Effector memory CD8-positive, alpha-beta T cell (primary cell): ENCODE measurements at regions not wholly inside any gene's neighbourhood (a gene's known extent, or its start where the extent isn't known, plus 50 kb on each side); places are given as distances from the start of the nearest gene placed in this dataset.

Experiments used
- ATAC-seq: fragments of 150-1000 bp; cut with Tn5 transposase; replicated peaks from 2 replicates; pipeline ENCODE4 v1.10.0; 2021; ENCODE audit warnings: mild to moderate bottlenecking, moderate library complexity
- DNase-seq, 3 experiments: peaks; one replicate each; pipeline ENCODE4 v3.0.0; 2021
- H3K27ac Mint-ChIP-seq, 2 donors: one replicate each; pipeline ENCODE4 v1.8.0; 2022; ENCODE audit warnings: mild to moderate bottlenecking in 2 of 2, mixed read lengths in 2 of 2, moderate library complexity in 2 of 2
- H3K27me3 Mint-ChIP-seq, 2 donors: one replicate each; pipeline ENCODE4 v1.8.0; 2022; ENCODE audit warnings: mixed read lengths in 2 of 2
- H3K36me3 Mint-ChIP-seq: one replicate; pipeline ENCODE4 v1.8.0; 2022; ENCODE audit warnings: mild to moderate bottlenecking, moderate library complexity, mixed read lengths; ENCODE audit not compliant: insufficient read depth
- H3K4me1 Mint-ChIP-seq, 2 donors: one replicate each; pipeline ENCODE4 v1.8.0; 2022; ENCODE audit warnings: low read depth in 2 of 2, mixed read lengths in 2 of 2
- H3K4me3 Mint-ChIP-seq, 2 donors: one replicate each; pipeline ENCODE4 v1.8.0; 2022; ENCODE audit warnings: mild to moderate bottlenecking in 2 of 2, mixed read lengths in 2 of 2, moderate library complexity in 2 of 2
- H3K9me3 Mint-ChIP-seq, 2 donors: one replicate each; pipeline ENCODE4 v1.8.0; 2022; ENCODE audit warnings: mixed read lengths in 2 of 2

DNA sequence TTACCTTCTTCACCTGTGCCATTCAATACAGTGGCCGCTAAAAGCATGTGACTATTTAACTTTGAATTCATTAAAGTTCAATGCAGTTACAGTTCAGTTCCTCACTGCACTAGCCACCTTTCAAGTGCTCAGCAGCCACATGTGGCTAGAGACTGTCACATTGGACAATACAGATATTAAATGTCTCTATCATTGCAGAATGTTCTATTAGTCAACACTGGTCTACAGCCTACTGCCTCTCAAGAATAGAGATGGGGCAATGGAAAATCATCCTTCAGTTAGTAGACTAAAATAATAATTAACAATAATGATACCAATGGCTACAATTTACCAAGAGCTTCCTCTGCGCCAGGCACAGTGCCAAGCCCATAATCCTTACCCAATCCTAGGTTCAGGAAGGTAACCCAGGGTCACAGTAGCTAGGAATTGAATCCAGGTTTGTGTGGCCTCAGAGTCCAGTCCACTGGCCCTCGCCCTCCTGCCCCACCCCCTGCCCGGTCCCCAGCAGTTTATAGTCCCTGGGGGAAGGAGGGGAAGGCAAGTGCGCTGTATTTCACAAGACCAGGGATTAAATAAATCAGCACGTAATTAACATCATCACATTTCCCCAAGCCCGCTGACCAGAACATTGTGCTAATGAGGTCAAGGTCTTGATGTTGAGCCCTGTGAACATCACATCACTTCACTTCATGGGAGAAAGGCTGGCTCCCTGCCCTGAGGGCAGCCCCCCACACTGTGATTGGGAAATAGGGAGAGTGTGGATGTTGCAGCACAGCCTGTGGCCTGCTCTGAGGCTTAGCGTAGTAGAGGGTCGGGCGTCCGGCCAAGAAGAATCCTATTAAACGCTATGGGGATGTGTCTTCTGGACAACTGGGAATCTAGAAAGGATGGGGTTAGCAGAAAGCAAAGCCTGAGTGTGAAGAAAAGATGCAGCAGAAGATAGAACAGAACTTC, 147.2 kb downstream of the VEGFA start:
- ATAC-seq, result no peak
- no peaks in the 10 kb centered on the region for H3K9me3 Mint-ChIP-seq
- H3K27ac Mint-ChIP-seq, result no peak overlapping the region
- no peak overlapping the region for H3K4me3 Mint-ChIP-seq
- DNase-seq, result no peak
- H3K4me1 Mint-ChIP-seq, result peaks cover 0 to 3% of the 10 kb centered on the region in 2 donors
- peaks cover 6% of the 10 kb centered on the region for H3K36me3 Mint-ChIP-seq
- peaks cover 0 to 59% of the 10 kb centered on the region in 2 donors for H3K27me3 Mint-ChIP-seq

- Mint-ChIP-seq H3K27me3 (peaks cover 0 to 59% of the 10 kb centered on the region in 2 donors), H3K9me3 (no peaks in the 10 kb centered on the region), H3K4me1 (peaks cover 0 to 3% of the 10 kb centered on the region in 2 donors), H3K4me3 (no peak overlapping the region), H3K27ac (no peak overlapping the region), H3K36me3 (peaks cover 6% of the 10 kb centered on the region)
- no peak for ATAC-seq
- no peak for DNase-seq
Measured at GRCh38 chr6:43915986-43916923, 146.2 kb downstream of the VEGFA start.

- no peak overlapping the region for H3K27ac Mint-ChIP-seq
- no peak overlapping the region for H3K4me3 Mint-ChIP-seq
- no peak for ATAC-seq
- peaks cover 6% of the 10 kb centered on the region for H3K36me3 Mint-ChIP-seq
- peaks cover 0 to 58% of the 10 kb centered on the region in 2 donors for H3K27me3 Mint-ChIP-seq
- no peaks in the 10 kb centered on the region for H3K9me3 Mint-ChIP-seq
- DNase-seq, result no peak
- peaks cover 0 to 3% of the 10 kb centered on the region in 2 donors for H3K4me1 Mint-ChIP-seq
Measured at GRCh38 chr6:43915208-43915869, 145.3 kb downstream of the VEGFA start.

- peaks cover 0 to 3% of the 10 kb centered on the region in 2 donors for H3K4me1 Mint-ChIP-seq
- peaks cover 6% of the 10 kb centered on the region for H3K36me3 Mint-ChIP-seq
- H3K4me3 Mint-ChIP-seq, result no peak overlapping the region
- ATAC-seq, result no peak
- no peak for DNase-seq
- H3K27ac Mint-ChIP-seq, result peak overlapping the region in 1 of 2 donors; percentile 15
- no peaks in the 10 kb centered on the region for H3K9me3 Mint-ChIP-seq
- H3K27me3 Mint-ChIP-seq, result peaks cover 0 to 54% of the 10 kb centered on the region in 2 donors
Measured at GRCh38 chr6:43914272-43915147, 144.5 kb downstream of the VEGFA start.

- no peak overlapping the region for H3K4me3 Mint-ChIP-seq
- peaks cover 0 to 57% of the 10 kb centered on the region in 2 donors for H3K27me3 Mint-ChIP-seq
- ATAC-seq, result no peak
- DNase-seq, result no peak
- H3K27ac Mint-ChIP-seq, result peak overlapping the region in 1 of 2 donors; percentile 15
- H3K36me3 Mint-ChIP-seq, result peaks cover 6% of the 10 kb centered on the region
- no peaks in the 10 kb centered on the region for H3K9me3 Mint-ChIP-seq
- peaks cover 0 to 3% of the 10 kb centered on the region in 2 donors for H3K4me1 Mint-ChIP-seq
Measured at GRCh38 chr6:43913375-43914271, 143.6 kb downstream of the VEGFA start.

DNA sequence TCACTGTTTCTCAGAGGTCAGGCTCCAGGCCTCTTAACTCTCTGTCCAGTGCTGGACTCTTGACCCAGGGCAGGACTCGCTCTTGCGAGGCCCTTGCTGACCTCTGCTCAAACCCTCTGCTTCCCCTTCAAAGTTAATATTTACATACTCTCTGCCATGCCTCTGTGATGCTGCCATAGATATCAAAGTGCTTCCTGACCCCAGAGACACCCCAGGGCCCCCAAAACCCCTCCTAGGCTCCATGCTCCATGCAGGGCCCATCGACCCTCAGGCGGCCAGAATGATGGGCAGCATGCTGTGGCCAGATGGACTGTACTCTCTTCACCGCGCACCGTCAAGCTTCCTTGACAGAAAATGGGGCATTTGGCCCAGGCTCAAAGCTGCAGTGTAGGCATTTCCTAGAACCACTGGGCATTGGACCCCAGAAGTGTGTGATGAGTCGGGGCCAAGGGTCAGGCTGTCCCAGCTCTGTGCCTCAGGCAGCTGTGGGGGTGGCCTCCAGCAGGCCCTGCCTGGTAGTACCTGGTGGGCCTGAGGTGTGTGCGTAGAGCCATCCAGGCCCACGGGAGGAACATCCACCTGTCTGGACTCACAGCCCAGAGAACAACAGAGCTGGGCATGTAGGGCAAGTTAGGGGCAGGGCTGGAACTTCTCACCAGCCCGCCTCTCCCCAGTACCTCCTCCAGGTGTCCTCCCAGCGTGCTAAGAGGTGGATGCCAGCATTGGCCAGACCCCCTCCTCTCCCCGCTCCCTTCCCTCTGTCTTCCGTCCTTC, 142.8 kb downstream of the VEGFA start:
- no peak for ATAC-seq
- Mint-ChIP-seq H3K4me1 (peaks cover 0 to 2% of the 10 kb centered on the region in 2 donors), H3K36me3 (peaks cover 6% of the 10 kb centered on the region), H3K9me3 (no peaks in the 10 kb centered on the region), H3K27ac (peak overlapping the region in 1 of 2 donors; percentile 15), H3K4me3 (no peak overlapping the region), H3K27me3 (peaks cover 0 to 49% of the 10 kb centered on the region in 2 donors)
- DNase-seq, result no peak

- peaks cover 6% of the 10 kb centered on the region for H3K36me3 Mint-ChIP-seq
- H3K4me3 Mint-ChIP-seq, result no peak overlapping the region
- H3K27ac Mint-ChIP-seq, result no peak overlapping the region
- DNase-seq, result no peak
- no peaks in the 10 kb centered on the region for H3K9me3 Mint-ChIP-seq
- ATAC-seq, result no peak
- H3K4me1 Mint-ChIP-seq, result no peaks in the 10 kb centered on the region
- H3K27me3 Mint-ChIP-seq, result peaks cover 5 to 49% of the 10 kb centered on the region in 2 donors
Measured at GRCh38 chr6:43912116-43912577, 142.1 kb downstream of the VEGFA start.

- Mint-ChIP-seq H3K27me3 (peaks cover 6 to 53% of the 10 kb centered on the region in 2 donors), H3K9me3 (no peaks in the 10 kb centered on the region), H3K27ac (no peak overlapping the region), H3K36me3 (peaks cover 6% of the 10 kb centered on the region), H3K4me3 (no peak overlapping the region), H3K4me1 (no peaks in the 10 kb centered on the region)
- DNase-seq (no peak), ATAC-seq (no peak)
Measured at GRCh38 chr6:43911354-43912115, 141.5 kb downstream of the VEGFA start.

DNA sequence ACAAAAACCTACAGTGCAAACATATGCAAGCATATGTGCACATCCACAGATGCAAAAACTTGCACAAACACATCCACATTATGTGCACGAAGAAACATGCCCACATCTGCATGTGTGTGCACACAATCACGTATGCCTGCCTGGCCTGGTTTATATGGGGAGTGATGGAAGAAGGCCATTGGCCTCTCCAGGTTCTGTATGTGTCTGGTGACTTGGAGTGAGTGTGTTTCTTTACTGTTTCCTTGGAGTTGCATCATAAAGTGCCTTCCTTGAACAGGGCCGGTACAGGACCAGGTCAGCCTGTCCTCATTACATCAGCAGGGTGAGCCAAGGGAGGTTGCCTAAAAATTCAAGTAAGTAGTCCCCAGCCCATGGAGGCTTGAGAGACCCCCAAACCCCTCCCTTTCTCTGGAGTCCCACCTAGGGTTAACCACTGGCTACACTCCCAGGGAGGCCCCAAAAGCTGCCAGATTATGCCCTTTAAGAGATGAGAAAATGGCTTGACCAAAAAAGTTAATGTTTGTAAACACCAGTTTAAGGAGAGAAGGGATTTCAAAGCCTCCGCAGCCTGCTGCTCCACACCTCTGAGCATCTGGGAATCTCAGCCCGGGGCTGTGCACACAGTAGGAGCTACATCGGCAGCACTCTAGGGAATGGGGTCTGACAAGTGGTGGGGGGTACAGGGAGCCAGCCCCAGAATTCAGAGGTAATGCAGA, 140.8 kb downstream of the VEGFA start:
- Mint-ChIP-seq H3K4me3 (no peak overlapping the region), H3K36me3 (peaks cover 6% of the 10 kb centered on the region), H3K27ac (no peak overlapping the region), H3K27me3 (peaks cover 6 to 60% of the 10 kb centered on the region in 2 donors), H3K4me1 (no peaks in the 10 kb centered on the region), H3K9me3 (no peaks in the 10 kb centered on the region)
- DNase-seq, result no peak
- no peak for ATAC-seq

DNA sequence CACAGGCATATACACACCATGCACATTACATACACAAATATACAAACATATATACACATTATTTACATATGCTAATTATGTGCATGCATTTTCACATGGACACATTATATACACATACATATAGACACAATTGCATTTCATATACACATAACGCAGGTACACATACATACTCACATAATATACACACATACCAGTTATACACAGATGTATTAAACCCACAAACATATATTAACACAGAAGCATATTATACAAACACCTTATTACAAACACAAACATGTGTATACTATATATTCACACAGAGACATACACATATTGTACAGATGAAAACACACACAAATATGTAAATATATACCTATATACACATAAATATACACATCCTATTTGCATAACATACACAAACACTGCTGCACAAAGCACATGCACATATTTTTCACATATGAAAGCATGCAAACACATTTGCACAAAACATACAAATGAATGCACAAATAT, 140.2 kb downstream of the VEGFA start:
- DNase-seq, result no peak
- no peaks in the 10 kb centered on the region for H3K9me3 Mint-ChIP-seq
- no peak overlapping the region for H3K4me3 Mint-ChIP-seq
- peaks cover 6 to 60% of the 10 kb centered on the region in 2 donors for H3K27me3 Mint-ChIP-seq
- H3K4me1 Mint-ChIP-seq, result no peaks in the 10 kb centered on the region
- no peak for ATAC-seq
- H3K36me3 Mint-ChIP-seq, result peaks cover 6% of the 10 kb centered on the region
- no peak overlapping the region for H3K27ac Mint-ChIP-seq
